ENCODE measurements at regions not wholly inside any gene's neighbourhood (a gene's known extent, or its start where the extent isn't known, plus 50 kb on each side); places are given as distances from the start of the nearest gene placed in this dataset.

DNA sequence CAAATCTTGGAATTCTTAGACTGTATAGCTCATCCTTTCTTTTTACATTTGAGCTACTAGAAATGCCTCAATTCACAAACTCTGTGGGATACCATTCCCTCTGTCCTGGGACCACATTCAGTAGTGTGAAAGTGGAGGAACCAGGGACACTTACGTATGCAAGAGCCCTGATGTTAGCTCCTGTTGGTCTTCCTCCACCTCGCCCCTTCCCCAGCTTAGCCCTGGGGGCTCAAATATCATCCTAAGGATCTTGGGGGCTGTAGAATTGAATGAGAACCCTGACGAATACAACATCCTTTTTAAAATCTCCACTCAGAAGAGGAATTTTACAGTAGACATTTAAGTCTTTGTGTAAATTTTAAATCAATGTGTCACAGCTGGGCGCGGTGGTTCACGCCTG is 65.2 kb upstream of the RAPH1 start:
- TF ChIP-seq, protein P1, sequence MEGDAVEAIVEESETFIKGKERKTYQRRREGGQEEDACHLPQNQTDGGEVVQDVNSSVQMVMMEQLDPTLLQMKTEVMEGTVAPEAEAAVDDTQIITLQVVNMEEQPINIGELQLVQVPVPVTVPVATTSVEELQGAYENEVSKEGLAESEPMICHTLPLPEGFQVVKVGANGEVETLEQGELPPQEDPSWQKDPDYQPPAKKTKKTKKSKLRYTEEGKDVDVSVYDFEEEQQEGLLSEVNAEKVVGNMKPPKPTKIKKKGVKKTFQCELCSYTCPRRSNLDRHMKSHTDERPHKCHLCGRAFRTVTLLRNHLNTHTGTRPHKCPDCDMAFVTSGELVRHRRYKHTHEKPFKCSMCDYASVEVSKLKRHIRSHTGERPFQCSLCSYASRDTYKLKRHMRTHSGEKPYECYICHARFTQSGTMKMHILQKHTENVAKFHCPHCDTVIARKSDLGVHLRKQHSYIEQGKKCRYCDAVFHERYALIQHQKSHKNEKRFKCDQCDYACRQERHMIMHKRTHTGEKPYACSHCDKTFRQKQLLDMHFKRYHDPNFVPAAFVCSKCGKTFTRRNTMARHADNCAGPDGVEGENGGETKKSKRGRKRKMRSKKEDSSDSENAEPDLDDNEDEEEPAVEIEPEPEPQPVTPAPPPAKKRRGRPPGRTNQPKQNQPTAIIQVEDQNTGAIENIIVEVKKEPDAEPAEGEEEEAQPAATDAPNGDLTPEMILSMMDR (conservative IDR thresholded peaks at IDR 0.05 in 1 of 2, IDR thresholded peaks at IDR 0.05 in 1 of 2; ENCODE audit: extremely low read depth in 1 of 2, insufficient read depth in 1 of 2, low read depth in 1 of 2, low read length in 2 of 2), result no peak
- TF ChIP-seq EZH2 (IDR thresholded peaks at IDR 0.05; ENCODE audit: borderline replicate concordance, low read length), result no peak
